ENCODE measurements at regions not wholly inside any gene's neighbourhood (a gene's known extent, or its start where the extent isn't known, plus 50 kb on each side); places are given as distances from the start of the nearest gene placed in this dataset.

DNA sequence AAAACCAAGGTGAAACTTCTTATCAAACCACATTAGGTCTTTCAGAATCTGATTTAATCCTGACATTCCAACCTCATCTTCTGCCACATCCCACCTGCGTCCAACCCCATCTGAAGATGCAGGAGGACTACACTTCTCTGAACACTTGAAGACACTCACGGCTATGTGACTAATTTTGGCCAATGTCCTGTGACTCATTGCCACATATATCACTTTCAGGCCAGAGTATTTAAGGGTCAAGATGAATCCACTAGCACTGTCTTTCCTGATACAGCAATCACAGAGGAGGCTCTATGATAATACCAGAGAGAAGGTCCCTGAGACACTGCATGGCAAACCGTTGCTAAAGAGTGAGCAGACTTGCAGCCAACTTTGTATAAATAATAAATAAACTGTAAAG, 323.4 kb downstream of the NR2F1-AS1 start:
- no peak for DNase-seq (ENCODE audit: low spot score in 2 of 2)
- no peak for ATAC-seq
- peaks cover 0 to 4% of the 10 kb centered on the region in 2 donors for H3K9me3 Mint-ChIP-seq
- no peaks in the 10 kb centered on the region for H3K36me3 Mint-ChIP-seq
- H3K27ac Mint-ChIP-seq = no peak overlapping the region

DNA sequence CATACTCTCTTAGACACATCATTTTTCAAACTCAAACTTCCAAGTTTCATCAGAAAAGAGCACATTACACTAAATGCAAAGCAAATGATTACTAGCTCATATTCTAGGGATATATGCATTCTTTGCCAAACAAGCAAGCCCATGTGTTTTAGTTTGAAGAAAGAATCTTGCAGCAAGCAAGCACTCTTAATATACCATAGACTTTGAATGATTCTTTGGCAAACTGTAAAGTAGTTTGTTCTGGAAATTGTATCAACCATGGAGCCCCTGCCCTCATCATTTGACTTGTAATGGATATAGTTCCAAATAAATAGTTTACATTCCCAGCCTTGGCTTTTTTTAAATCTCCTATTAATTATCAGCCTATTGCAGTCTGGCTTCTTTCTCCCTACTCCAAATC, 325.2 kb downstream of the NR2F1-AS1 start:
- ATAC-seq = no peak
- no peak overlapping the region for H3K27ac Mint-ChIP-seq
- no peak for DNase-seq (ENCODE audit: low spot score in 2 of 2)
- peaks cover 0 to 5% of the 10 kb centered on the region in 2 donors for H3K9me3 Mint-ChIP-seq
- H3K36me3 Mint-ChIP-seq = no peaks in the 10 kb centered on the region

DNA sequence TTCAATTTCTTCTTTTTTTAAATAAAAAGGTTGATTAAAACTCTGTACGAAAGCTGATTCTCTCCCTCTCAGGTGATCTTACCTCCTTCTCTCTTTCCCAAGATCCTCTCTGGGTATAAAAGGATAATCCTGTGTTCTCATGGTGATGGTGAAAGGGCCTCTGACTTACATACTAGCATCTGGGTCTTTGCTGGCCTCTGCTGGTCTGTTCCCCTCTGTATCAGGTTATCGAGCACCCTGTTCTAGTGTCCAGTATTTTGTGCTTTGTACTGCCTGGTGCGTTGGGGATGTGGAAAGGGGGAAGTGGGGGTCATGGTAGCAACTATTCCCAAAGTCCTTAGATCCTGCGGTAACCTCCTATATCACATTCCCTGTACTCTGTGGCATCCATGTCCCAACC, 328.9 kb downstream of the NR2F1-AS1 start:
- no peak for DNase-seq (ENCODE audit: low spot score in 2 of 2)

DNA sequence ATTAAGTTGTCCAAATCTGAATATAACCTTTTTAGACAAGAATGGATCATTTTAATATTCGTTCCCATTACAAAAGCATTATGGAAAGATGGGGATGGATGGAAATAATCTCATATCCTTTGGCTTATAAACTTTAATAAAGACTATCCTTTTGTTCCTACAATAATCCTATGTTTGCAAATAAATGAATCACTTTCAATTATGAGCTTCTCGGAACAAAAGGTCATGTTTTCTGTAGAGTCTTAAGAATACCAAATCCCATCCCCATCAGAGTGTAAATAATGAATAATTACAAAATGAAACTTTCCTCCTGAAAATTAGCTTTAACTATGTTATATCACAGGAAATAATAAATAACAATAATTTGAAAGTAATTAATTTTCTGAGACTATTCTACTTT, 329.7 kb downstream of the NR2F1-AS1 start:
- ATAC-seq (no peak), DNase-seq (ENCODE audit: low spot score in 2 of 2) (no peak)
- Mint-ChIP-seq H3K9me3 (peaks cover 0 to 5% of the 10 kb centered on the region in 2 donors), H3K27ac (no peak overlapping the region), H3K36me3 (no peaks in the 10 kb centered on the region)

More for the DNA sequence above, 328.9 kb downstream of the NR2F1-AS1 start:
- Mint-ChIP-seq H3K36me3 (no peaks in the 10 kb centered on the region), H3K9me3 (peaks cover 0 to 5% of the 10 kb centered on the region in 2 donors), H3K27ac (no peak overlapping the region)
- ATAC-seq = no peak

- Mint-ChIP-seq H3K27ac (no peak overlapping the region), H3K36me3 (no peaks in the 10 kb centered on the region), H3K9me3 (peaks cover 0 to 5% of the 10 kb centered on the region in 2 donors)
- DNase-seq (ENCODE audit: low spot score in 2 of 2) = no peak
- no peak for ATAC-seq
These were observed 330.6 kb downstream of the NR2F1-AS1 start for GRCh38 chr5:93250424-93250823.

DNA sequence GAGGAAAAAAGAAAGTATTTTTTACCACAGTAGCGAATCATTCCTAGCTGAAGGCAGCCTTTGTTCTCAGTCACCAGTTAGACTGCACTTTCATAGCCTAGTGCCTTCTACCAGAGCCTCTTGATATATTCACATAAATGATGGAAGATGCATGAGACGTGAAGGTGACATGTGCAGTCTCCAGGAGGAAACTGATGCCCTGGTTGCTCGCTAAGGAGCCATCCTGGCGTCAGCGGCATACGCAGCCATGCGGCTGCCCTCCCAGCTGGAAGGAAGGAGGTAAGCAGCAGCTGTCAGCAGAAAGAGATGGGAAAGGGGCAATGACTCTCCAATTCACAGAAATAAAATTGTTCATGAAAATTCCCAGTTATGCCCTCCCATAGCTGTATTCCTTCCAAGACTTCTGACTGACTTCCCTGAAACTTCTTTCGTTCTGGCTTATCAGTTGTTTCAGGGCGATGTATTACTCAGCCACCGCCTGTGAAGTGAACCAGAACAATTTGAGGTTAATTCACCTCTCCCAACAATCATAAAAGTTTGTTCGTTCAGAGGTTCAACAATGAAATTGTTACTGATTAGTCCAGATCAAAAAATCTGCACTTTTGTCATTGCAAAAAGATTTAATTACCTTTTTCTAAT, 331.2 kb downstream of the NR2F1-AS1 start:
- Mint-ChIP-seq H3K36me3 (no peaks in the 10 kb centered on the region), H3K9me3 (peaks cover 0 to 5% of the 10 kb centered on the region in 2 donors), H3K27ac (no peak overlapping the region)
- DNase-seq (ENCODE audit: low spot score in 2 of 2) = no peak
- no peak for ATAC-seq

- Mint-ChIP-seq H3K36me3 (no peaks in the 10 kb centered on the region), H3K27ac (no peak overlapping the region), H3K9me3 (no peaks in the 10 kb centered on the region)
- no peak for ATAC-seq
- DNase-seq (ENCODE audit: low spot score in 2 of 2) = no peak
These were observed 333.9 kb downstream of the NR2F1-AS1 start for GRCh38 chr5:93247105-93247504.

GRCh38 chr5:93246090-93246855, 334.7 kb downstream of the NR2F1-AS1 start:
- Mint-ChIP-seq H3K36me3 (no peaks in the 10 kb centered on the region), H3K27ac (no peak overlapping the region), H3K9me3 (no peaks in the 10 kb centered on the region)
- ATAC-seq (no peak), DNase-seq (ENCODE audit: low spot score in 2 of 2) (no peak)

DNA sequence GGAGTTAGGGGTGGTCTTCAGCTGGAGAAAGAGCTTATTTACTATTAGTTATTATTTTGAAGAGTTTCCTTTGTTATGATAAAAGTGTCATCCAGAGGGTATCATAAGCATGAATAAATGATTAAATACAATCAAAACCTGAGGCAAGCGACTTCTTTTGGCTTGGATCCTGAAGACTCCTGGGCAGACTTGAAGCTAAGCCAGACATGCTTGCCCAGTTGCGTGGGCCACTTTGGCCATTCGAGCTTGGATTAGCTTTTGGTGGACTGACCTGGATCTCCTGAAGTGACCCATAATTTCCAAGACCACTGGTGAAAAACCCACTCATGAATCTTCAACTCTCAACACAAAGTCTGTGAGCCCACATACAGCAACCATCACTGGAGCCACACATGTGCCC, 335.8 kb downstream of the NR2F1-AS1 start:
- DNase-seq (ENCODE audit: low spot score in 2 of 2) = no peak
- Mint-ChIP-seq H3K36me3 (no peaks in the 10 kb centered on the region), H3K9me3 (no peaks in the 10 kb centered on the region), H3K27ac (no peak overlapping the region)
- ATAC-seq = no peak

DNA sequence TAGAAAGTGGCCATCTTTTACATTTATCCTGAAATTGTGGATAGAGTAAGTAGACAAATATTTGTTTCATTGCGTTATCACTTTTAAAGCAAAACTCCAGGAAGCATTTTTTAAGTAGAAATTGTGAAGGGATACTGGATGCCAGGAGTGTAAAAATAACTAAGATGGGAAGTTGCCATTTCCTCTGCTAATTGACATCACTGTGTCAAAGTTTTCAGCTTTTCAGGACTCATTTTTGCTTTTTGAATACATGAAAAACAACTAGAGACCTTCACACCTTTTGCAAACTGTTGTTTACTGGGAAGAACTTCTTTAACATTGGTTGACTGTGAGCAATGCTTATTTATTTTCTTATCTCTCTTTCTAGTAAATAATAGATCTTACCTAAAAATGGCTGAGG, 337.5 kb downstream of the NR2F1-AS1 start:
- ATAC-seq (no peak), DNase-seq (ENCODE audit: low spot score in 2 of 2) (no peak)
- peaks cover 6% of the 10 kb centered on the region in 2 donors for H3K9me3 Mint-ChIP-seq
- H3K27ac Mint-ChIP-seq = no peak overlapping the region
- H3K36me3 Mint-ChIP-seq = no peaks in the 10 kb centered on the region

DNA sequence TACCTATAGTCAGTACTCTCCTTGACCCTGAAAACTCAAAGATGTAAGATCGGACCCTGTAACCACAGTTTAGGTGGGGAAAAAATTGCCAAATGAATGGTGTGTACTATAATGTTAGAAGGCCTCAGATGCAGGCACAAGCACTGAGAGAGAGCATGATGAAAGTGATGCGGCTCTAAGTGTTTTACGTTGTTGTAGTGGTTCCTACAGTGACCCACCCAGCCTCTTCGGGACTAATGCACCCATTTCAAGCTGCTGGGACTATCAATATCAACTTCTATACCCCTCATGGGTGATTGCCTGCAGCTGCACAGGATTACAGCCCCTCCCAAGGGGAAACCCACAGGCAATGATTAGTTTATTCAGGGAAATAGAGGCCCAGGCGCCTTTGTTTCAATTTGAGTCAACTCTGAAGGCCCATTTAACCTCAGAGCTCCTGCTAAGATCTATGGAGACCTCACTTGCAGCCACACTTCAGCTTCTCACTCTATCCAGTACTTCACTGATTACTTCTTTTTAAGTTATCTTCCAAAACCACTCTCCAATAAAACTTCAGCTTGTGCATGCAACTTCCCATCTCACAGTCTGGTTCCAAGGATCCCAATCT, 340.7 kb downstream of the NR2F1-AS1 start:
- H3K27ac Mint-ChIP-seq = no peak overlapping the region

DNA sequence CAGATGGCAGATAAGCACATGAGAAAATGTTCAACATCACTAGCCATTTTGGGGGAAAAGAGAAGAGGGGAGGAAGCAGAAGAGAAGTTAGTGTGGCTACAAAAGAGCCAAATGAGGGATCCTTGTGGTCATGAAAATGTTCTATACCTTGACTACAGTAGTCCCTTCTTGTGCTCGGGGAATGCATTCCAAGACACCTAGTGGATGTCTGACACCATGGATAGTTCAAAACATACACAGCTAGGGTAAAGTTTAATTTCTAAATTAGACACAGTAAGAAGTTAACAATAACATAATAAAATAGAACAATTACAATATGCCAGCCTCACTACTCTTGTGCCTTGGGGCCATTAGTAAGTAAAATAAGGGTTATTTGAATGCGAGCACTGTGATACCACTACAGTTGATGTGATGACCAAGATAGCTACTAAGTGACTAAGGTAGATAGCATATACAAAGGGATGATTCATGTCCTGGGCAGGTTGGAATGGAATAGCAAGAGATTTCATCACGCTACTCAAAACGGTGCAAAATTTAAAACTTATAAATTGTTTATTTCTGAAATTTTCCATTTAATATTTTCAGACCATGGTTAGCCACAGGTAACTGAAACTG, 344.1 kb downstream of the NR2F1-AS1 start:
- no peaks in the 10 kb centered on the region for H3K36me3 Mint-ChIP-seq
- DNase-seq (ENCODE audit: low spot score in 2 of 2) (no peak), ATAC-seq (no peak)
- peaks cover 10 to 13% of the 10 kb centered on the region in 2 donors for H3K9me3 Mint-ChIP-seq
- no peak overlapping the region for H3K27ac Mint-ChIP-seq

More for the DNA sequence above, 340.7 kb downstream of the NR2F1-AS1 start:
- DNase-seq (ENCODE audit: low spot score in 2 of 2) (no peak), ATAC-seq (no peak)
- no peaks in the 10 kb centered on the region for H3K36me3 Mint-ChIP-seq
- peaks cover 6 to 8% of the 10 kb centered on the region in 2 donors for H3K9me3 Mint-ChIP-seq

- Mint-ChIP-seq H3K27ac (no peak overlapping the region), H3K9me3 (peaks cover 10 to 13% of the 10 kb centered on the region in 2 donors), H3K36me3 (no peaks in the 10 kb centered on the region)
- DNase-seq (ENCODE audit: low spot score in 2 of 2) = no peak
- no peak for ATAC-seq
These were observed 345.3 kb downstream of the NR2F1-AS1 start for GRCh38 chr5:93235761-93236160.

DNA sequence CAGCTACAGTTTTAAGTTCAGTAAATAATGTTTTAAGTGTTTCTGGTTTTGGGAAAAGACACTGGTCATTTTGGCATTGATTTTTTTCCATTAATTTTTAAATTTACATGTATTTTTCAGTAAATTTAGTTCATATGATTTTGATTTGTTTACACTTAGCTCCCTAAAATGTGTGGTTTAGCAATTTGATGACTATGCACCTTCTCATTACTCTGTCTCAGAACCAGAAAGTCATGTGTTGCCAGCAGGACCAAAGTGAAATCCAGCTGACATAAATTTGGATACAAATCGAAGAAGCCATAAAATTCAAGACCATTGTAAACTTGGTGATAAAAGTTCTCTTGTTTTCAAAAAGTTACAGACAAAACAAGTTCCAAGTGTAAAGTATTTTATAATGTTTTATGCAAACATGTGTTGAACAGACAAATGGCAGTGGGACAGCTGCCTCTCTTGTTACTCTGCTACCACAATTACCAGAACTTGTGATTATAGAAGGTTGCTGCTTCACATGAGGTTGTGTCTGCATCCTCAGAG, 354.8 kb downstream of the NR2F1-AS1 start:
- Mint-ChIP-seq H3K27ac (no peak overlapping the region), H3K9me3 (peaks cover 0 to 4% of the 10 kb centered on the region in 2 donors), H3K36me3 (no peaks in the 10 kb centered on the region)
- DNase-seq (ENCODE audit: low spot score in 2 of 2) (no peak), ATAC-seq (no peak)

GRCh38 chr5:93225748-93226147, 355.3 kb downstream of the NR2F1-AS1 start:
- Mint-ChIP-seq H3K9me3 (peaks cover 0 to 4% of the 10 kb centered on the region in 2 donors), H3K36me3 (no peaks in the 10 kb centered on the region), H3K27ac (no peak overlapping the region)
- DNase-seq (ENCODE audit: low spot score in 2 of 2) (no peak), ATAC-seq (no peak)

- no peak for DNase-seq (ENCODE audit: low spot score in 2 of 2)
- Mint-ChIP-seq H3K9me3 (peaks cover 0 to 4% of the 10 kb centered on the region in 2 donors), H3K36me3 (no peaks in the 10 kb centered on the region), H3K27ac (no peak overlapping the region)
- ATAC-seq = no peak
These were observed 356.4 kb downstream of the NR2F1-AS1 start for GRCh38 chr5:93224624-93225023.

DNA sequence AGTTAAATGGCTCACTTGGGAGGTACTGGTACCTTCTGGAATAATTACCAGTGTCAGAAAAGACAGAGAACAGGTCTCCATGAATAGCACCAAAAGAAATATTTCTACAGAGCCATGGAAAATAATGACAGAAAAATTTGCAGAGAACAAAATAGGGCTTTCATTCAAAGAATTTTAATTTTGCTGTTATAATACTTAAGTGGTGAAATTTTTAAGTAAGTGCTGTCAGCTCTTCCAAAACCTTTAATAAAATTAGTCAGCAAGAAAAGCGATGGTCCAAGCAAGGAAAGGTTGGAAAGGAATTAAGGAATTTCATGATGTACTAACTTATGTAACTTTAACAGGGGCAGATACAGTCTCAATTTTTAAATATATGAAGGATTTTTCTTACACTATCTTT, 359.2 kb downstream of the NR2F1-AS1 start:
- DNase-seq (ENCODE audit: low spot score in 2 of 2) = no peak
- Mint-ChIP-seq H3K9me3 (no peaks in the 10 kb centered on the region), H3K36me3 (no peaks in the 10 kb centered on the region), H3K27ac (no peak overlapping the region)
- ATAC-seq = no peak

Data from activated naive CD4-positive, alpha-beta T cell treated with anti-CD3 and anti-CD28 coated beads, Interleukin-2, amount 50 U/mL, for 72 hours (primary cell).